AG04450 (cell line): ENCODE measurements at regions not wholly inside any gene's neighbourhood (a gene's known extent, or its start where the extent isn't known, plus 50 kb on each side); places are given as distances from the start of the nearest gene placed in this dataset.

Source experiments
- CTCF ChIA-PET: fragments of 300-600, 350-600 bp; formaldehyde crosslinking; extraction: SDS; loops from one replicate; lab custom pipeline; 2022; ENCODE audit warnings: antibody characterized with exemption, inconsistent platforms; lab: Charles Lee
- POLR2A ChIA-PET: fragments of 350-600 bp; formaldehyde crosslinking; extraction: SDS; loops from one replicate; lab custom pipeline; 2021; ENCODE audit warnings: antibody characterized with exemption, inconsistent platforms; lab: Yijun Ruan, JAX
- DNase-seq: peaks from one replicate; pipeline ENCODE4 v3.0.0-alpha.2; 2011; ENCODE audit warnings: low read depth, low spot score
- H3K27ac ChIP-seq: one replicate; pipeline ENCODE4 v1.5.1; 2012; ENCODE audit warnings: low read depth, low read length, control low read depth
- H3K27me3 ChIP-seq: one replicate; pipeline ENCODE4 v1.6.0; 2012; ENCODE audit warnings: low read length; ENCODE audit not compliant: control insufficient read depth, insufficient read depth
- H3K4me3 ChIP-seq: 2 replicates; pipeline ENCODE4 v1.5.1; 2011; ENCODE audit warnings: mild to moderate bottlenecking, low read depth, low read length, control low read depth
- H3K9me3 ChIP-seq: 2 replicates; pipeline ENCODE4 v1.5.1; 2012; ENCODE audit warnings: low read length; ENCODE audit not compliant: control insufficient read depth, insufficient read depth
- CTCF ChIP-seq: IDR thresholded peaks from 2 replicates; pipeline ENCODE4 v1.5.1; 2011; ENCODE audit warnings: low read depth, low read length, control low read depth, inconsistent platforms

DNA sequence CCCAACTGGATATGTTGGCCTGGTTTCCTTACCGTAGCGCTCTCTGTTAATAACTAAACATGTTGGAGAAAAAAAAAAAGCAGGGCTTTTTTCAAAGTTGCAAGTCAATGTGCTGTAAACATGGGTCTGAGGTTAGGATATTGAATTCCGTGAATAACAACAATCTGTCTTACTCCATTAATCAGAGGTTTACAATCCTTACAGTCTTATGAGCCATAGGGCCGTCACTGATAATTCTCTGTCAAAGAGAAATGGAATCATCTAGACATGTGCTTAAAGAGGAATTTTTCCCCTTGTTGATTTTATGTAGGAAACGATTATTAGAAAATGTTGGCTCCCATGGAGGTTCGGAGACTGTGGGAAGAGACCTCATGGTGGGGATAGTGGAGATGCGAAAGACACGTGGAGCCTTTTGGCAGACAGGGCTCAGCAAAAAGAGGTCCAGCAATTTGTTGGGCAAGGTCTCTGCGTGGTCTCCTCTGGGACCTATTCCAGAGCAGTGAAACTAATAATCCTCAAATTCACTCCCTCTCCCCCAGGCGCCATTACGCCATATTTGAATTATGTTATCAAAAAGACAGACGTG lies 83.5 kb upstream of the CLDN14 start:
- CTCF ChIA-PET, result no interaction called here
- TF ChIP-seq CTCF, result no peak
- POLR2A ChIA-PET, result no interaction called here
- no peak for DNase-seq
- Histone ChIP-seq H3K4me3 (no peak overlapping the region), H3K27ac (no peak overlapping the region), H3K27me3 (peaks cover 46% of the 10 kb centered on the region), H3K9me3 (no peaks in the 10 kb centered on the region; the same call in 1 of the 2 replicates)

DNA sequence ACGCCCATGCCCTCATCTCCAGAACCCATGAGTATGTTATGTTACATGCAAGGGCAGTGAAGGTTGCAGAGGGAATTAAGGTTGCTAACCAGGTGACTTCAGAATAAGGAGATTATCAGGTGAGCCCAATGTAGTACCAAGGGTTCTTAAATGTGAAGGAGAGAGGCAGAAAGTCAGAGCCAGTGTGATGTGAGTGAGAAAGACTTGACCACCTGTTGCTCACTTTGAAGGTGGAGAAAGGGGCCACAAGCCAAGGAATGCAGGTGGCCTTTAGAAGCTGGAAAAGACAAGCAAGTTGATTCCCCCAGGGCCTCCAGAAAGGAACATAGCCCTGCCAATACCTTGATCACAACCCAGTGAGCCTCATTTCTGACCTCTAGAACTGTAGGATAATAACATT lies 84.7 kb upstream of the CLDN14 start:
- TF ChIP-seq CTCF, result no peak
- Histone ChIP-seq H3K4me3 (no peak overlapping the region), H3K9me3 (no peaks in the 10 kb centered on the region; the same call in 1 of the 2 replicates), H3K27me3 (peaks cover 48% of the 10 kb centered on the region), H3K27ac (no peak overlapping the region)
- POLR2A ChIA-PET, result no interaction called here
- DNase-seq, result no peak
- CTCF ChIA-PET, result interaction anchor here (0.7 kb wide), 1 partner anchor 61 kb away, joined by 3 read pairs; no protein-coding TSS in a partner anchor

GRCh38 chr21:36565540-36565939 lies 85.6 kb upstream of the CLDN14 start:
- Histone ChIP-seq H3K27me3 (peaks cover 49% of the 10 kb centered on the region), H3K27ac (no peak overlapping the region), H3K4me3 (no peak overlapping the region), H3K9me3 (no peaks in the 10 kb centered on the region; the same call in 1 of the 2 replicates)
- CTCF ChIA-PET, result interaction anchor here (0.7 kb wide), 1 partner anchor 62 kb away, joined by 3 read pairs; no protein-coding TSS in a partner anchor
- TF ChIP-seq CTCF, result no peak
- POLR2A ChIA-PET, result no interaction called here
- no peak for DNase-seq

DNA sequence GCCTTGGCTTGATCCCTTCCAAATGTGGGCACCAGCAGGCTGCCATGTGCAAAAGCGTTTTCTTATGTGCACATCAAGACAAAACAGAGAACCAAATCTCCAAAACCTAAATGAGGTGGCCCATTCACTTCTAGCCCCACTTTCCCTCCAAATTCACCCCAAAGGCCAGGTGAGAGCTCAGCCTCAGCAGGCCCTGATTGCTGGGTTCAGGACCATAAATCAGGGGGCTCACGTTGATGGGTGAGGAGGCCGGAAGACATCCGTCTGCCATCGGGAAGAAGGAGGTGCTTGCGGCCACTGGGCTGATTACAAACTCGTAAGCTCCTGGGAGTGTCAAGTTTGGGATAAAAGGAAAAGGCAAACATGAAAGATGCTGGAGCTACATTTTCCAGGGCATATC lies 86.7 kb upstream of the CLDN14 start:
- no peak for TF ChIP-seq CTCF
- DNase-seq, result no peak
- Histone ChIP-seq H3K27me3 (peaks cover 49% of the 10 kb centered on the region), H3K4me3 (no peak overlapping the region), H3K27ac (no peak overlapping the region), H3K9me3 (no peaks in the 10 kb centered on the region; the same call in 1 of the 2 replicates)
- CTCF ChIA-PET, result no interaction called here
- POLR2A ChIA-PET, result no interaction called here

DNA sequence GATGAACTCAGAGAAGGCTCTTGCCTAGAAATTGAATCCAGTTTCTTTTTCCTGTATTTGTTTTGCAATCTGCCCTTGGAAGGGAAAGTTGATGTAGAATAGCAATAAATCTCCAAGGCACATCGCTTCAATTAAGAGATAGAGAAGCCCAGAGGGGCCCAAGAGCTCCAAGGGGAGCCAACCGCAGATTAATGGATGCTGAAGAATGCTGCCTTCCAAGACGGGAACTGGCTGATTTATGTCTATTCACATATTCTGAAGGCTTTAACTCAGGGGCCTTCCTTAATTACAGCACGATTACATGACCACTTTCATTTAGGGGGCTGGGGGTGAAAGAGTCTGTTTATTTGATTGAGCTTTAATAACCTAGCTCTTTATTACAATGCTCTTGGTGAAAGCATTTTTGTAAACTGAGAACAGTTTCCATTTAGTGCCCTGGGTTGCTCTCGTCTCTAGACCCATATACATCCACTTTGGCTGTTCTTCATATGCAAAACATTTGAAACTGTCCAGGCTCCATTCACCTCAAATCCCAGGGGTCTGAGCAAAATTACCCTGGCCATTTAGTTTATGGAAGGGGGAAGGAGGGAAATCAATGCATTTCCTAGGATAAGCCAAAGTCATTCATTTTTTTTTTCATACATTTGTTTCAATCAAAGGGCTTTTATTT lies 87.4 kb upstream of the CLDN14 start:
- CTCF ChIA-PET, result no interaction called here
- Histone ChIP-seq H3K27me3 (peaks cover 45% of the 10 kb centered on the region), H3K27ac (no peak overlapping the region), H3K9me3 (no peaks in the 10 kb centered on the region; the same call in 1 of the 2 replicates), H3K4me3 (no peak overlapping the region)
- no peak for TF ChIP-seq CTCF
- no peak for DNase-seq
- POLR2A ChIA-PET, result no interaction called here
